Suprapubic skin (tissue), 4 donors: ENCODE measurements at regions not wholly inside any gene's neighbourhood (a gene's known extent, or its start where the extent isn't known, plus 50 kb on each side); places are given as distances from the start of the nearest gene placed in this dataset.

Experiments used
- CTCF ChIP-seq, 2 donors: fragments of 200-600 bp in 1 of 2; fragments of 450-650 bp in 1 of 2; sonication (generic) in 1 of 2; IDR thresholded peaks; one replicate each; pipeline ENCODE4 v1.5.1; 2016 to 2019; ENCODE audit warnings: antibody characterized with exemption in 2 of 2, mild to moderate bottlenecking in 1 of 2, moderate library complexity in 1 of 2
- POLR2A ChIP-seq, 2 donors: fragments of 450-650 bp; IDR thresholded peaks; one replicate each; pipeline ENCODE4 v1.6.1; 2017; ENCODE audit warnings: antibody characterized with exemption in 2 of 2, mild to moderate bottlenecking in 2 of 2, moderate library complexity in 2 of 2
- POLR2AphosphoS5 ChIP-seq, 3 donors: sonication (generic); formaldehyde crosslinking; IDR thresholded peaks; one replicate each; pipeline ENCODE4 v1.6.1; 2017; ENCODE audit warnings: antibody characterized with exemption in 3 of 3

- TF ChIP-seq POLR2A (IDR thresholded peaks at IDR 0.05), result no peak
- no peak for TF ChIP-seq CTCF (IDR thresholded peaks at IDR 0.05)
- no peak for TF ChIP-seq POLR2AphosphoS5 (IDR thresholded peaks at IDR 0.05)
These were observed 720.8 kb upstream of the ADAMTS16 start for GRCh38 chr5:4419281-4419680.
